ENCODE measurements at regions not wholly inside any gene's neighbourhood (a gene's known extent, or its start where the extent isn't known, plus 50 kb on each side); places are given as distances from the start of the nearest gene placed in this dataset.
"Not testable (repeated sequence)": the region's sequence is repeated elsewhere in the genome, so short reads cannot be mapped to it uniquely, and the experiment has no call there.

DNA sequence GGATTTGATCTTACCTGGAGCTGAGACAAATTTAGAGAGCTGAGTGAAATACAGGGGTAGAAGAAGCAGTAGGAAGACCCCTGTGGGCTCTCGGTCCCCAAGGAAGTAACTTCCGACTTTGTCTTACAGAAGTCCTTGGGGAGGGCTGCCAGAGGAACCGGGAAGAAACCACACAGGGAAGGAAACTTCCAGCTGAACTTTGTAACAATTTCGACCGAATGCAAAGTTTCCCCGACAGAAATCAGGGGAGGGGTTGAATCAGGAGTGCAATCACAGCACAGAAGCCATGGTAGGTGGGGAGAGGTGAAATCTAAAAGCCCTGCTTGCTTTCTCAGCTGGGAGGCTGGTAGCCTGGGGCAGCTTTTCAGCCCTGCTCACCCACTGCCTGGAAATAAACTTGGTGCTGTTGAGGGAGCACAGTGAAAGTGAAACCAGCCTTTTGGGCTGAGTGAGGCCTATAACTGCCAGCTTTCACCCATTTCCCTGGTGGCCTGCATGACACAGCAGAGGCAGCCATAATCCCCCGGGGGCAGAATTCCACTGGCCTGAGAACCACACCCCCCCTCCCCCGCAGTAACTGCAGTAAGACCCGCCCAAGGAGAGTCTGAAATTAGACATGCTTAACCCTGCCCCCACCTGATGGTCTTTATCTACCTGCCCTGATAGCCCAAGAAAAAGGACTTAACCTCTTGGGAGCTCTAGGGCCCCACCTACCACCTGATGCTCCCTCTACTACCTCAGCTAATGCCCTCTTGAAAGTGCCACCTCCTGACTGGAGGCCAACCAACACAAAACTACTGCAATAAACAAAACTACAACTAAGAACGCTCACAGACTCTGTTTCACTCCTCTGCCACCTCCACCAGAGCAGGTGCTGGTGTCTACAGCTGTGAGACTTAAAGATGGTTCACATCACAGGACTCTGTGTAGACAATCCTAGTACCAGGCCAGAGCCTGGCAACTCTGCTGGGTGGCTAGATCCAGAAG is 248.2 kb downstream of the PARM1 start:
- H3K27ac ChIP-seq: no peak overlapping the region
- TF ChIP-seq, protein P1, sequence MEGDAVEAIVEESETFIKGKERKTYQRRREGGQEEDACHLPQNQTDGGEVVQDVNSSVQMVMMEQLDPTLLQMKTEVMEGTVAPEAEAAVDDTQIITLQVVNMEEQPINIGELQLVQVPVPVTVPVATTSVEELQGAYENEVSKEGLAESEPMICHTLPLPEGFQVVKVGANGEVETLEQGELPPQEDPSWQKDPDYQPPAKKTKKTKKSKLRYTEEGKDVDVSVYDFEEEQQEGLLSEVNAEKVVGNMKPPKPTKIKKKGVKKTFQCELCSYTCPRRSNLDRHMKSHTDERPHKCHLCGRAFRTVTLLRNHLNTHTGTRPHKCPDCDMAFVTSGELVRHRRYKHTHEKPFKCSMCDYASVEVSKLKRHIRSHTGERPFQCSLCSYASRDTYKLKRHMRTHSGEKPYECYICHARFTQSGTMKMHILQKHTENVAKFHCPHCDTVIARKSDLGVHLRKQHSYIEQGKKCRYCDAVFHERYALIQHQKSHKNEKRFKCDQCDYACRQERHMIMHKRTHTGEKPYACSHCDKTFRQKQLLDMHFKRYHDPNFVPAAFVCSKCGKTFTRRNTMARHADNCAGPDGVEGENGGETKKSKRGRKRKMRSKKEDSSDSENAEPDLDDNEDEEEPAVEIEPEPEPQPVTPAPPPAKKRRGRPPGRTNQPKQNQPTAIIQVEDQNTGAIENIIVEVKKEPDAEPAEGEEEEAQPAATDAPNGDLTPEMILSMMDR (conservative IDR thresholded peaks at IDR 0.05): no peak

DNA sequence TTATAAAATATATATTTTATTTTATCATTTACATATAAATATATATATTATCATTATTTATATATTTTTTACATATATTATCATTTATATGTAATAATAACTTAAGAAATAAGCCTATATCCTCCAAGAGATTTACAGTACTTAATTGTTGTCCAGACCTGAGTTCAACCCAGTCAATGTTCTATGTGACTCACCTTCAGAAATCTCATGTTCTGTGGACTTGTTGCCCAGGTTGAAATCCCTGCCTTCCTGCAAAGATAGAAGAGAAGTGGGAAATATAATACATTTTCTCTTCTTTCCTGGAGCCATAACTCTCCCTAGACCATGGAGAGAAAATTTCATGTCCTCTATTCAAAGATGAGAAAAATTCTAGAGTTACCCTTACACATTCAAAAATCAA is 247.3 kb downstream of the PARM1 start:
- TF ChIP-seq, protein P1 (conservative IDR thresholded peaks at IDR 0.05): no peak
- H3K27ac ChIP-seq: no peak overlapping the region

DNA sequence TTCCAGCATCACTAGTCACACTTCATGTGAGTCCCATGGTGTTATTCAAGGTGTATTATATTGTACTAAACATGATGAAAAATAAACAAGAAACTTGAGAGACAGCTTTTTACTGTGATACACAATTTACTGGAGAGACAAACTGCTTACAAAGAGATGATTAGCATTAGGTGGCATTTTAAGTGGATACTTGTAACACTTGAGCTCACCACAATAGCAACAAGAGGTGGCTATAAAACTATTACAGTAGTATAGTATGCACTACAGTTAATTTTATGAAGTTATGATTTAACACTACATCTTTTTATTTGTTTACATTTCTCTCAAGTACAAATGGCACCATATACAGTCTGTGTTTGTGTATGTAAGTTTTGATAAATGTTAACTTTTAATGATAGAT is 246.6 kb downstream of the PARM1 start:
- H3K27ac ChIP-seq: no peak overlapping the region
- TF ChIP-seq, protein P1 (conservative IDR thresholded peaks at IDR 0.05): no peak

DNA sequence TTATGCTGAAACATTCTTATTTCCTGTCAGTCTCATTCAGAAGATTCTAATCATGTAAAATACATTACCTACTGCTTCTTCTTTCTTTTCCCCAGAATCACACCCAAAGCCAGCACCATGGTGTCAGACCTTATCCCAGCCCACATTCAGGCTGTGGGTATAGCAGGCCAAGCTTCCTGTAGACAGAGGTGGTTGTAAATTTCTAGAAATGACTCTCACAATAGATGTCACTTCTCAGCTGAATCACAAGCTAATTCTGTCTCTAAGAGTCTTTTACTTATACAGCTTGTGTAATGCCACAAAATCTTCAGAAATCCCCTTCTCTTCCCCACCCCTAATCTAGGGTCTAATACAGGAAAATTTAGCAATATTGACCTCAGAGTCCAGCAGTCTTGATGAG is 239.6 kb downstream of the PARM1 start:
- no peak overlapping the region for H3K27ac ChIP-seq
- TF ChIP-seq, protein P1 (conservative IDR thresholded peaks at IDR 0.05): no peak

DNA sequence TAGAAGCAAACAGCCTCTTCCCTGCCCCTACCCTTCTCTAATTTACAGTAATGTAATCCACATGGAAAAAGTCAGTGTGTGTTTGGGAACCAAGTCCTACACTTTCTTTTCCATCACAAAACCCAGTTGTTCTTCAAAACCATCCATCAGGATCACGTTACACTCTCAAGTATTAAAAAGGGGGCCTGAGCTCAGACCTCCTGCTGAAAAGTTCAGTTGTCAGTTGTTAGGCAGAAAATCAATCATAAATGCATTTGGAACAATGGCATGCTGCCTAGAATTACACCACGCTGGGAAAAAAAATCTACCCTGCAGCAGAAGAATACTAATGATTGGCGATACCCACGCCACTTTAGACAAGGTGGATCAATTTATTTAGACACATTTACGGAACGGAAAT is 236.5 kb downstream of the PARM1 start:
- no peak overlapping the region for H3K27ac ChIP-seq
- TF ChIP-seq, protein P1 (conservative IDR thresholded peaks at IDR 0.05): no peak

DNA sequence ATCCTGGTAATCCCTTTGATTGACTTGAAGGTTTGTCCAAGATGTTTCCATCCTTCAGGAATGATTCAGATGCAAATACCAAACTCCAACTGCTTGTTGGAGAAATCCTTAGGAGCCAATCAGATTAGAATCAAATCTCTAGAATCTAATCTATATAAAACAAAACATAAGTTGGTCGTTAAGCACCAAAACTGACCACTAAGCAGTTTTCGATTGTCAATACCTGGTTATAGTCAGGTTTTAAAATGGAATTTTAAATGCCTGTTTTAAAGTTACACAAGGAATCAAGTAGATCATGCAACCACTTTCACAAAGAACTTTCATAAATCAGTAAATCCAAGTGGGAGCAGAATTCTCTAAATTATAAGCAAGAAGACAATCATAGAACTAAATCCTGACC is 236.1 kb downstream of the PARM1 start:
- TF ChIP-seq, protein P1 (conservative IDR thresholded peaks at IDR 0.05): no peak
- H3K27ac ChIP-seq: no peak overlapping the region

DNA sequence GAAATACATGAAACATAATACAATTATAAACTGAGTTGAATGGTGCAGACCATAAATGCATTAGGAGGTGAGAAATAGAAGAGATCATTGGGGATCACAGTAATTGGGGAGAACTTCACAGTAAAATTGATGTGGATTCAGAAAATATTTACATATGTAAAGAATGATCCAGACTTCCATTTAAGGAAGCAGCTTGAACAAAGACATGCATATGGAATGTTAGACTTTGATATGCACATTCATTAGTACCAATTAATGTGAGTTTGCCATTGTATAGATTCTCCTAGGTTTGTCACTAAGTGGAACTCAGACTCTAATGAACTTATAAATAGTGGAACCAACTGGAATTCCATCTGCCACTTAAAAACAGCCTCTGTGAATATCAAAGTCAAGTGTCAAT is 235.6 kb downstream of the PARM1 start:
- no peak overlapping the region for H3K27ac ChIP-seq
- TF ChIP-seq, protein P1 (conservative IDR thresholded peaks at IDR 0.05): no peak

DNA sequence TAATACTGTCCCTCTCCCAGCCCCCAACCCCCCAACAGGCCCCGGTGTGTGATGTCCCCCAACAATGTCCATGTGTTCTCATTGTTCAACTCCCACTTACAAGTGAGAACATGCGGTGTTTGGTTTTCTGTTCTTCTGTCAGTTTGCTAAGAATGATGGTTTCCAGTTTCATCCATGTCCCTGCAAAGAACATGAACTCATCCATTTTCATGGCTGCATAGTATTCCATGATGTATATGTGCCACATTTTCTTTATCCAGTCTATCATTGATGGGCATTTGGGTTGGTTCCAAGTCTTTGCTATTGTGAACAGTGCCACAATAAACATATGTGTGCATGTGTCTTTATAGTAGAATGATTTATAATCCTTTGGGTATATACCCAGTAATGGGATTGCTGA is 232.2 kb downstream of the PARM1 start:
- H3K27ac ChIP-seq: not testable (repeated sequence)

Data from VCaP (cell line).